PC-9 (cell line): ENCODE measurements at regions not wholly inside any gene's neighbourhood (a gene's known extent, or its start where the extent isn't known, plus 50 kb on each side); places are given as distances from the start of the nearest gene placed in this dataset.

Experiments
- CTCF ChIP-seq: fragments of 200-600 bp; sonication (generic); conservative IDR thresholded peaks from 2 replicates; pipeline ENCODE4 v1.6.1; 2017; ENCODE audit warnings: mixed run types, antibody characterized with exemption, mild to moderate bottlenecking, moderate library complexity
- EZH2 ChIP-seq: fragments of 200-600 bp; sonication (generic); IDR thresholded peaks from 2 replicates; pipeline ENCODE4 v1.8.0; 2017; ENCODE audit warnings: antibody characterized with exemption, low read depth

GRCh38 chr17:72556944-72557826, 436.4 kb downstream of the SOX9 start:
- TF ChIP-seq CTCF, result peak; percentile 85
- no peak for TF ChIP-seq EZH2
